HG02763 (cell line): ENCODE measurements at regions not wholly inside any gene's neighbourhood (a gene's known extent, or its start where the extent isn't known, plus 50 kb on each side); places are given as distances from the start of the nearest gene placed in this dataset.

ENCODE experiments used
- ATAC-seq: cut with Tn5 transposase; IDR thresholded peaks from one replicate; pipeline ENCODE4 v1.9.1; 2021; ENCODE audit warnings: mild to moderate bottlenecking, moderate library complexity; ENCODE audit not compliant: unreplicated experiment

GRCh38 chr4:167645358-167645757 is 411.1 kb upstream of the SPOCK3 start:
- ATAC-seq = no peak

GRCh38 chr4:167652267-167652666 is 418.0 kb upstream of the SPOCK3 start:
- ATAC-seq = no peak

GRCh38 chr4:167688660-167689142 is 403.6 kb upstream of the ANXA10 start:
- ATAC-seq = no peak

- no peak for ATAC-seq
Observed at GRCh38 chr4:167702391-167702790, 389.9 kb upstream of the ANXA10 start.

- ATAC-seq = no peak
Observed at GRCh38 chr4:167711517-167711916, 380.8 kb upstream of the ANXA10 start.

GRCh38 chr4:167713756-167714155 is 378.6 kb upstream of the ANXA10 start:
- no peak for ATAC-seq

- ATAC-seq = no peak
Observed at GRCh38 chr4:167715176-167715575, 377.2 kb upstream of the ANXA10 start.

- no peak for ATAC-seq
Observed at GRCh38 chr4:167717495-167717894, 374.8 kb upstream of the ANXA10 start.

GRCh38 chr4:167721617-167722486 is 370.5 kb upstream of the ANXA10 start:
- ATAC-seq = no peak

GRCh38 chr4:167722487-167722808 is 369.9 kb upstream of the ANXA10 start:
- ATAC-seq = no peak

- no peak for ATAC-seq
Observed at GRCh38 chr4:167724941-167725340, 367.4 kb upstream of the ANXA10 start.

- ATAC-seq = no peak
Observed at GRCh38 chr4:167730769-167731168, 361.6 kb upstream of the ANXA10 start.

- no peak for ATAC-seq
Observed at GRCh38 chr4:167745024-167745687, 347.2 kb upstream of the ANXA10 start.

- no peak for ATAC-seq
Observed at GRCh38 chr4:167767281-167767680, 325.1 kb upstream of the ANXA10 start.

GRCh38 chr4:167774646-167775045 is 317.7 kb upstream of the ANXA10 start:
- ATAC-seq = no peak

GRCh38 chr4:167775375-167775774 is 317.0 kb upstream of the ANXA10 start:
- no peak for ATAC-seq

- ATAC-seq = no peak
Observed at GRCh38 chr4:167779280-167779679, 313.1 kb upstream of the ANXA10 start.

- no peak for ATAC-seq
Observed at GRCh38 chr4:167779864-167780263, 312.5 kb upstream of the ANXA10 start.

GRCh38 chr4:167784826-167785225 is 307.5 kb upstream of the ANXA10 start:
- ATAC-seq = no peak

- no peak for ATAC-seq
Observed at GRCh38 chr4:167785523-167785922, 306.8 kb upstream of the ANXA10 start.

- no peak for ATAC-seq
Observed at GRCh38 chr4:167786504-167786903, 305.8 kb upstream of the ANXA10 start.

- ATAC-seq = no peak
Observed at GRCh38 chr4:167787231-167787630, 305.1 kb upstream of the ANXA10 start.
